Heart left ventricle (tissue), 13 donors: ENCODE measurements at regions not wholly inside any gene's neighbourhood (a gene's known extent, or its start where the extent isn't known, plus 50 kb on each side); places are given as distances from the start of the nearest gene placed in this dataset.

ENCODE experiments used
- POLR2A ChIP-seq, 2 donors: fragments of 450-650 bp; IDR thresholded peaks; one replicate each; pipeline ENCODE4 v1.6.1; 2017; ENCODE audit warnings: antibody characterized with exemption in 2 of 2, mild to moderate bottlenecking in 2 of 2, moderate library complexity in 2 of 2
- TF ChIP-seq, protein P1 (sequence below), 12 donors: fragments of 200-600 bp; sonication (generic) in 4 of 12; IDR thresholded peaks; one replicate each; pipeline versions ENCODE4 v1.5.0 to v1.8.0; 2018 to 2022; ENCODE audit warnings: antibody characterized with exemption in 12 of 12, mild to moderate bottlenecking in 5 of 12
- donor health status: ischemic (EF 13 %, LVEDD 7.1; RV severe dilation, severe dysfunction).
- donor health status: DM: no; HTN: yes; CAD: no.
- donor health status: DM: no; HTN: no; CAD: no.
- donor health status: ischemic (EF 25% LVEDD 6.9; RV normal size, moderate dysfunction).
- donor health status: ischemic (EF 25% LVEDD 5.7; RV mildly dilated, moderate dysfunction).
- donor health status: ischemic (EF 35%, LVEDD 5.7; RV mildly dilated, moderate dysfunction).
- donor health status: nonischemic (EF 11% LVEDD 7.7; RV severe dilation, severe dysfunction).
- donor health status: DM: yes; HTN: yes; CAD: no.
- donor health status: PGD.
- donor health status: ischemic (EF 29% LVEDD 5.4; RV normal size, mild dysfunction).
- donor health status: nonischemic (EF 23%, LVEDD 6.1; RV moderate dilation, normal function).

DNA sequence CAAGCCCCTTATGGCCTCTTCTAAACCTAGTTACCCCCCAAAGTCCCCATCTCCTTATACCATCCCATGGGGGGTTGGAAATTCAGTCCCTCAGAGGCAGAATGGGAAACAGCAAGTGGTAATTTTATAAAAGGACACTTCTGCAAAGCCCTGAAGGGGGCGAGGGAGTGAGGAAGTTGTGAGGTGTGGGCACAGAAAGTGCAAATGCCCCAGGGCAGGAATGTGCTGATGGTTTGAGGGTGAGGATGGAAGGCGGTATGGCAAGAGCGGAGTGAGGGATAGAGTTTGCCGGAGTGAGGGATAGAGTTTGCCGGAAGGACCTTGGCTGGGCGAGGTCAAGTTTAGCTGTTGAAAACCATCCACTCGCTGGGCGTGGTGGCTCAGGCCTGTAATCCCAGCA is 52.7 kb downstream of the HAPSTR1 start:
- TF ChIP-seq, protein P1, sequence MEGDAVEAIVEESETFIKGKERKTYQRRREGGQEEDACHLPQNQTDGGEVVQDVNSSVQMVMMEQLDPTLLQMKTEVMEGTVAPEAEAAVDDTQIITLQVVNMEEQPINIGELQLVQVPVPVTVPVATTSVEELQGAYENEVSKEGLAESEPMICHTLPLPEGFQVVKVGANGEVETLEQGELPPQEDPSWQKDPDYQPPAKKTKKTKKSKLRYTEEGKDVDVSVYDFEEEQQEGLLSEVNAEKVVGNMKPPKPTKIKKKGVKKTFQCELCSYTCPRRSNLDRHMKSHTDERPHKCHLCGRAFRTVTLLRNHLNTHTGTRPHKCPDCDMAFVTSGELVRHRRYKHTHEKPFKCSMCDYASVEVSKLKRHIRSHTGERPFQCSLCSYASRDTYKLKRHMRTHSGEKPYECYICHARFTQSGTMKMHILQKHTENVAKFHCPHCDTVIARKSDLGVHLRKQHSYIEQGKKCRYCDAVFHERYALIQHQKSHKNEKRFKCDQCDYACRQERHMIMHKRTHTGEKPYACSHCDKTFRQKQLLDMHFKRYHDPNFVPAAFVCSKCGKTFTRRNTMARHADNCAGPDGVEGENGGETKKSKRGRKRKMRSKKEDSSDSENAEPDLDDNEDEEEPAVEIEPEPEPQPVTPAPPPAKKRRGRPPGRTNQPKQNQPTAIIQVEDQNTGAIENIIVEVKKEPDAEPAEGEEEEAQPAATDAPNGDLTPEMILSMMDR (IDR thresholded peaks at IDR 0.05): no peak
- no peak for TF ChIP-seq POLR2A (IDR thresholded peaks at IDR 0.05)
